Endodermal cell (in vitro differentiated cells): ENCODE measurements at regions not wholly inside any gene's neighbourhood (a gene's known extent, or its start where the extent isn't known, plus 50 kb on each side); places are given as distances from the start of the nearest gene placed in this dataset.

Experiments
- DNase-seq: peaks from one replicate; pipeline ENCODE4 v3.0.0-alpha.2; 2017
- H3K27ac ChIP-seq: 2 replicates; pipeline ENCODE4 v1.5.1; 2013; ENCODE audit warnings: mild to moderate bottlenecking, low read depth, low read length, moderate library complexity
- H3K27me3 ChIP-seq: 2 replicates; pipeline ENCODE4 v1.6.1; 2013; ENCODE audit warnings: mild to moderate bottlenecking, low read length, moderate library complexity; ENCODE audit not compliant: insufficient read depth, control insufficient read depth, poor library complexity, severe bottlenecking
- H3K36me3 ChIP-seq: 2 replicates; pipeline ENCODE4 v1.7.0; 2013; ENCODE audit warnings: mild to moderate bottlenecking, low read length, moderate library complexity; ENCODE audit not compliant: control insufficient read depth, insufficient read depth
- H3K4me1 ChIP-seq: one replicate; pipeline ENCODE4 v1.7.0; 2013; ENCODE audit warnings: low read length; ENCODE audit not compliant: control insufficient read depth, insufficient read depth
- H3K4me3 ChIP-seq: 2 replicates; pipeline ENCODE4 v1.5.1; 2013; ENCODE audit warnings: mild to moderate bottlenecking, low read length, moderate library complexity
- H3K9ac ChIP-seq: 2 replicates; pipeline ENCODE4 v1.6.1; 2013; ENCODE audit warnings: mild to moderate bottlenecking, low read length, moderate library complexity; ENCODE audit not compliant: poor library complexity, severe bottlenecking; ENCODE audit errors: extremely low read depth
- H3K9me3 ChIP-seq: 2 replicates; pipeline ENCODE4 v1.6.1; 2013; ENCODE audit warnings: mild to moderate bottlenecking, low read length, moderate library complexity; ENCODE audit not compliant: control insufficient read depth
- H3K27ac Mint-ChIP-seq: 2 replicates; pipeline ENCODE4 v1.8.0; 2020; ENCODE audit warnings: mixed read lengths
- H3K27me3 Mint-ChIP-seq: 2 replicates; pipeline ENCODE4 v1.8.0; 2021; ENCODE audit warnings: mild to moderate bottlenecking, mixed read lengths; ENCODE audit not compliant: insufficient read depth
- H3K36me3 Mint-ChIP-seq: 2 replicates; pipeline ENCODE4 v1.8.0; 2020; ENCODE audit warnings: low read depth, mixed read lengths
- H3K4me1 Mint-ChIP-seq: 2 replicates; pipeline ENCODE4 v1.8.0; 2020; ENCODE audit warnings: mixed read lengths
- H3K4me3 Mint-ChIP-seq: 2 replicates; pipeline ENCODE4 v1.8.0; 2020; ENCODE audit warnings: mild to moderate bottlenecking, moderate library complexity, mixed read lengths
- H3K9me3 Mint-ChIP-seq: 2 replicates; pipeline ENCODE4 v1.8.0; 2020; ENCODE audit warnings: mild to moderate bottlenecking, mixed read lengths
- WGBS, 2 experiments: methylation state at CpG; one replicate each; pipeline versions ENCODE4 v1.1.5 to v1.1.7; 2013; ENCODE audit warnings: missing lambda C conversion rate in 2 of 2, mixed read lengths in 1 of 2; ENCODE audit not compliant: insufficient coverage in 1 of 2, insufficient read length in 1 of 2; 5-methylcytosine and 5-hydroxymethylcytosine counted together
- TF ChIP-seq, protein P1 (sequence below): fragments of 200-600 bp; sonication (generic); conservative IDR thresholded peaks from 2 replicates; pipeline ENCODE4 v1.5.0; 2021; ENCODE audit warnings: antibody characterized with exemption, mild to moderate bottlenecking

DNA sequence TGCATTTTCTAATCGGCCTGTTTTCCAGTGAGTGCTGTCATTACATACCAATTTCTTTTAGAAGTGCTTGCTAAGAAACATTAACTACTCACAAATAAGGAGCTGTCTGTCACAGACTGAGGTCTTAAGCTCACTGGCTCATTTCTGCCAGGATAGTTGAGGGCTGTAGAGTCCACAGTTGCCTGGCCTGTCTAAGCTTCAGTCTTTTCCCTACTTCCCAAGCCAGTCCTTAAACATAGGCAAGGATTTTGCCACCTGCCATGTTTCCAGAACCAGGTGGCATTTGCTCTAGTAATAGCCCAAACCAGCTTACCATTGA, 84.7 kb downstream of the LINC00237 start:
- TF ChIP-seq, protein P1, sequence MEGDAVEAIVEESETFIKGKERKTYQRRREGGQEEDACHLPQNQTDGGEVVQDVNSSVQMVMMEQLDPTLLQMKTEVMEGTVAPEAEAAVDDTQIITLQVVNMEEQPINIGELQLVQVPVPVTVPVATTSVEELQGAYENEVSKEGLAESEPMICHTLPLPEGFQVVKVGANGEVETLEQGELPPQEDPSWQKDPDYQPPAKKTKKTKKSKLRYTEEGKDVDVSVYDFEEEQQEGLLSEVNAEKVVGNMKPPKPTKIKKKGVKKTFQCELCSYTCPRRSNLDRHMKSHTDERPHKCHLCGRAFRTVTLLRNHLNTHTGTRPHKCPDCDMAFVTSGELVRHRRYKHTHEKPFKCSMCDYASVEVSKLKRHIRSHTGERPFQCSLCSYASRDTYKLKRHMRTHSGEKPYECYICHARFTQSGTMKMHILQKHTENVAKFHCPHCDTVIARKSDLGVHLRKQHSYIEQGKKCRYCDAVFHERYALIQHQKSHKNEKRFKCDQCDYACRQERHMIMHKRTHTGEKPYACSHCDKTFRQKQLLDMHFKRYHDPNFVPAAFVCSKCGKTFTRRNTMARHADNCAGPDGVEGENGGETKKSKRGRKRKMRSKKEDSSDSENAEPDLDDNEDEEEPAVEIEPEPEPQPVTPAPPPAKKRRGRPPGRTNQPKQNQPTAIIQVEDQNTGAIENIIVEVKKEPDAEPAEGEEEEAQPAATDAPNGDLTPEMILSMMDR, result no peak
- no peak overlapping the region for H3K4me3 ChIP-seq
- no peak overlapping the region for H3K9ac ChIP-seq
- no peak for DNase-seq
- Mint-ChIP-seq H3K27ac (no peak overlapping the region), H3K36me3 (no peaks in the 10 kb centered on the region), H3K4me3 (no peak overlapping the region), H3K4me1 (peaks cover 33% of the 10 kb centered on the region), H3K9me3 (no peaks in the 10 kb centered on the region), H3K27me3 (no peaks in the 10 kb centered on the region)
- peaks cover 3% of the 10 kb centered on the region for H3K4me1 ChIP-seq
- H3K27ac ChIP-seq, result no peak overlapping the region
- no peaks in the 10 kb centered on the region for H3K36me3 ChIP-seq
- no peaks in the 10 kb centered on the region for H3K9me3 ChIP-seq
- WGBS, 2 experiments, result 75 to 88% methylated on average over 1 of the region's 1 CpG
- no peaks in the 10 kb centered on the region for H3K27me3 ChIP-seq

- Mint-ChIP-seq H3K9me3 (no peaks in the 10 kb centered on the region), H3K27ac (no peak overlapping the region), H3K4me3 (no peak overlapping the region), H3K4me1 (peaks cover 33% of the 10 kb centered on the region), H3K27me3 (no peaks in the 10 kb centered on the region), H3K36me3 (no peaks in the 10 kb centered on the region)
- no peaks in the 10 kb centered on the region for H3K27me3 ChIP-seq
- H3K27ac ChIP-seq, result no peak overlapping the region
- TF ChIP-seq, protein P1, result no peak
- H3K36me3 ChIP-seq, result no peaks in the 10 kb centered on the region
- H3K4me1 ChIP-seq, result peaks cover 3% of the 10 kb centered on the region
- no peak overlapping the region for H3K9ac ChIP-seq
- WGBS, 2 experiments, result 83 to 91% methylated on average over 10 to 11 of the region's 11 CpGs
- no peak overlapping the region for H3K4me3 ChIP-seq
- no peak for DNase-seq
- H3K9me3 ChIP-seq, result no peaks in the 10 kb centered on the region
Measured at GRCh38 chr20:21020659-21021471, 85.3 kb downstream of the LINC00237 start.

- TF ChIP-seq, protein P1, result no peak
- H3K27ac ChIP-seq, result peak overlapping the region; percentile 74
- WGBS, 2 experiments, result 84 to 86% methylated on average over 34 to 42 of the region's 42 CpGs
- DNase-seq, result no peak
- peaks cover 3% of the 10 kb centered on the region for H3K4me1 ChIP-seq
- H3K4me3 ChIP-seq, result no peak overlapping the region
- H3K36me3 Mint-ChIP-seq, result no peaks in the 10 kb centered on the region
- no peaks in the 10 kb centered on the region for H3K36me3 ChIP-seq
- H3K4me1 Mint-ChIP-seq, result peaks cover 33% of the 10 kb centered on the region
- no peaks in the 10 kb centered on the region for H3K9me3 ChIP-seq
- no peak overlapping the region for H3K27ac Mint-ChIP-seq
- no peak overlapping the region for H3K4me3 Mint-ChIP-seq
- no peaks in the 10 kb centered on the region for H3K27me3 Mint-ChIP-seq
- H3K9ac ChIP-seq, result no peak overlapping the region
- no peaks in the 10 kb centered on the region for H3K27me3 ChIP-seq
- no peaks in the 10 kb centered on the region for H3K9me3 Mint-ChIP-seq
Measured at GRCh38 chr20:21019814-21020658, 86.1 kb downstream of the LINC00237 start.
